RWPE1 (cell line): ENCODE measurements at regions not wholly inside any gene's neighbourhood (a gene's known extent, or its start where the extent isn't known, plus 50 kb on each side); places are given as distances from the start of the nearest gene placed in this dataset.
"Not testable (repeated sequence)": the region's sequence is repeated elsewhere in the genome, so short reads cannot be mapped to it uniquely, and the experiment has no call there.

ENCODE experiments used
- CTCF ChIA-PET: fragments of 350-600 bp; sonication (Branson Sonifier 250); formaldehyde crosslinking; extraction: SDS; loops from one replicate; lab custom pipeline; 2021; lab: Yijun Ruan, JAX
- POLR2A ChIA-PET: fragments of 400-600 bp; formaldehyde crosslinking; extraction: SDS; loops from one replicate; lab custom pipeline; 2020; ENCODE audit warnings: antibody characterized with exemption; ENCODE audit not compliant: low non-redundant PET; lab: Yijun Ruan, JAX
- DNase-seq: peaks from one replicate; pipeline ENCODE4 v3.0.0; 2012; ENCODE audit warnings: low spot score
- H3K27ac ChIP-seq: fragments of 450-650 bp; 2 replicates; pipeline ENCODE4 v1.5.1; 2017
- CTCF ChIP-seq: fragments of 450-650 bp; conservative IDR thresholded peaks from 2 replicates; pipeline ENCODE4 v1.5.1; 2017; ENCODE audit warnings: low read depth, mild to moderate bottlenecking

- no peak for DNase-seq
- TF ChIP-seq CTCF, result no peak
- ChIA-PET CTCF (no interaction called here), POLR2A (no interaction called here)
- no peak overlapping the region for H3K27ac ChIP-seq
Observed at GRCh38 chr15:69767191-69767590, 314.6 kb downstream of the RPLP1 start.

GRCh38 chr15:69769336-69769735 is 316.7 kb downstream of the RPLP1 start:
- H3K27ac ChIP-seq, DNase-seq, POLR2A ChIA-PET: not testable (repeated sequence)
- CTCF ChIA-PET, result interaction anchor here (0.7 kb wide), 2 partner anchors 193 to 205 kb away, joined by 3 read pairs; no protein-coding TSS in a partner anchor

- DNase-seq, POLR2A ChIA-PET, CTCF ChIA-PET, H3K27ac ChIP-seq: not testable (repeated sequence)
Observed at GRCh38 chr15:69774258-69774657, 321.6 kb downstream of the RPLP1 start.

- H3K27ac ChIP-seq, POLR2A ChIA-PET, CTCF ChIA-PET, DNase-seq: not testable (repeated sequence)
Observed at GRCh38 chr15:69774711-69775110, 322.1 kb downstream of the RPLP1 start.

GRCh38 chr15:69777356-69777755 is 320.4 kb downstream of the TLE3 start:
- no peak overlapping the region for H3K27ac ChIP-seq
- ChIA-PET POLR2A (no interaction called here), CTCF (no interaction called here)
- no peak for DNase-seq
- no peak for TF ChIP-seq CTCF

GRCh38 chr15:69780374-69780773 is 317.3 kb downstream of the TLE3 start:
- no peak for TF ChIP-seq CTCF
- H3K27ac ChIP-seq, result no peak overlapping the region
- ChIA-PET POLR2A (no interaction called here), CTCF (no interaction called here)
- no peak for DNase-seq

- ChIA-PET CTCF (interaction anchor here (0.6 kb wide), 1 partner anchor 707 kb away, joined by 3 read pairs; no protein-coding TSS in a partner anchor), POLR2A (no interaction called here)
Observed at GRCh38 chr15:69780981-69781380, 316.7 kb downstream of the TLE3 start.

More at GRCh38 chr15:69780981-69781380, 316.7 kb downstream of the TLE3 start:
- H3K27ac ChIP-seq, result no peak overlapping the region
- no peak for TF ChIP-seq CTCF
- DNase-seq, result no peak
